ENCODE measurements at regions not wholly inside any gene's neighbourhood (a gene's known extent, or its start where the extent isn't known, plus 50 kb on each side); places are given as distances from the start of the nearest gene placed in this dataset.

- TF ChIP-seq HNF4G (IDR thresholded peaks at IDR 0.05): no peak
- no peak for TF ChIP-seq SP1 (IDR thresholded peaks at IDR 0.05)
- no peak for TF ChIP-seq RAD21 (IDR thresholded peaks at IDR 0.05)
- TF ChIP-seq HNF4A (conservative IDR thresholded peaks at IDR 0.05): no peak
- TF ChIP-seq, protein P1, sequence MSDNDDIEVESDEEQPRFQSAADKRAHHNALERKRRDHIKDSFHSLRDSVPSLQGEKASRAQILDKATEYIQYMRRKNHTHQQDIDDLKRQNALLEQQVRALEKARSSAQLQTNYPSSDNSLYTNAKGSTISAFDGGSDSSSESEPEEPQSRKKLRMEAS (IDR thresholded peaks at IDR 0.05): no peak
- TF ChIP-seq ATF3 (IDR thresholded peaks at IDR 0.05): no peak
- TF ChIP-seq JUND (IDR thresholded peaks at IDR 0.05): no peak
- no peak for TF ChIP-seq TAF1 (conservative IDR thresholded peaks at IDR 0.05)
- TF ChIP-seq, protein P2, sequence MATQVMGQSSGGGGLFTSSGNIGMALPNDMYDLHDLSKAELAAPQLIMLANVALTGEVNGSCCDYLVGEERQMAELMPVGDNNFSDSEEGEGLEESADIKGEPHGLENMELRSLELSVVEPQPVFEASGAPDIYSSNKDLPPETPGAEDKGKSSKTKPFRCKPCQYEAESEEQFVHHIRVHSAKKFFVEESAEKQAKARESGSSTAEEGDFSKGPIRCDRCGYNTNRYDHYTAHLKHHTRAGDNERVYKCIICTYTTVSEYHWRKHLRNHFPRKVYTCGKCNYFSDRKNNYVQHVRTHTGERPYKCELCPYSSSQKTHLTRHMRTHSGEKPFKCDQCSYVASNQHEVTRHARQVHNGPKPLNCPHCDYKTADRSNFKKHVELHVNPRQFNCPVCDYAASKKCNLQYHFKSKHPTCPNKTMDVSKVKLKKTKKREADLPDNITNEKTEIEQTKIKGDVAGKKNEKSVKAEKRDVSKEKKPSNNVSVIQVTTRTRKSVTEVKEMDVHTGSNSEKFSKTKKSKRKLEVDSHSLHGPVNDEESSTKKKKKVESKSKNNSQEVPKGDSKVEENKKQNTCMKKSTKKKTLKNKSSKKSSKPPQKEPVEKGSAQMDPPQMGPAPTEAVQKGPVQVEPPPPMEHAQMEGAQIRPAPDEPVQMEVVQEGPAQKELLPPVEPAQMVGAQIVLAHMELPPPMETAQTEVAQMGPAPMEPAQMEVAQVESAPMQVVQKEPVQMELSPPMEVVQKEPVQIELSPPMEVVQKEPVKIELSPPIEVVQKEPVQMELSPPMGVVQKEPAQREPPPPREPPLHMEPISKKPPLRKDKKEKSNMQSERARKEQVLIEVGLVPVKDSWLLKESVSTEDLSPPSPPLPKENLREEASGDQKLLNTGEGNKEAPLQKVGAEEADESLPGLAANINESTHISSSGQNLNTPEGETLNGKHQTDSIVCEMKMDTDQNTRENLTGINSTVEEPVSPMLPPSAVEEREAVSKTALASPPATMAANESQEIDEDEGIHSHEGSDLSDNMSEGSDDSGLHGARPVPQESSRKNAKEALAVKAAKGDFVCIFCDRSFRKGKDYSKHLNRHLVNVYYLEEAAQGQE (IDR thresholded peaks at IDR 0.05): no peak
- TF ChIP-seq CTCF (IDR thresholded peaks at IDR 0.05; ENCODE audit: low read depth, low read length, missing input control): no peak
- TF ChIP-seq ZBTB33 (IDR thresholded peaks at IDR 0.05): no peak
- no peak for TF ChIP-seq FOXA2 (IDR thresholded peaks at IDR 0.05)
- TF ChIP-seq FOXA1 (IDR thresholded peaks at IDR 0.05): no peak
- TF ChIP-seq EGR1 (IDR thresholded peaks at IDR 0.05; ENCODE audit: low read depth in 2 of 2): no peak
- 57% methylated on average over 2 of the region's 2 CpGs for WGBS
- H3K27ac ChIP-seq (ENCODE audit: low read depth in 1 of 2, low read length in 2 of 2): no peak overlapping the region
Measured at GRCh38 chr17:33438139-33438538, 145.0 kb upstream of the ASIC2 start.

GRCh38 chr17:33438578-33438977 is 145.5 kb upstream of the ASIC2 start:
- H3K9me3 ChIP-seq (ENCODE audit: control insufficient read depth in 4 of 4, low read length in 3 of 4): peaks cover 0 to 8% (median 2%) of the 10 kb centered on the region in 4 donors
- H3K4me1 ChIP-seq (ENCODE audit: control insufficient read depth in 4 of 4, insufficient read depth in 4 of 4, low read length in 3 of 4): no peaks in the 10 kb centered on the region
- no peak for TF ChIP-seq NR2F2 (IDR thresholded peaks at IDR 0.05)
- no peak for TF ChIP-seq RAD21 (IDR thresholded peaks at IDR 0.05)
- TF ChIP-seq HNF4A (conservative IDR thresholded peaks at IDR 0.05): no peak
- no peak for TF ChIP-seq RXRA (IDR thresholded peaks at IDR 0.05)
- TF ChIP-seq SP1 (IDR thresholded peaks at IDR 0.05): no peak
- no peak for TF ChIP-seq ATF3 (IDR thresholded peaks at IDR 0.05)
- TF ChIP-seq JUND (IDR thresholded peaks at IDR 0.05): no peak
- TF ChIP-seq YY1 (IDR thresholded peaks at IDR 0.05): no peak
- no peak for TF ChIP-seq TAF1 (conservative IDR thresholded peaks at IDR 0.05)
- TF ChIP-seq, protein P1 (IDR thresholded peaks at IDR 0.05): no peak
- no peak for TF ChIP-seq ZBTB33 (IDR thresholded peaks at IDR 0.05)
- no peaks in the 10 kb centered on the region for H3K36me3 ChIP-seq (ENCODE audit: control insufficient read depth in 4 of 4, insufficient read depth in 3 of 4, low read depth in 1 of 4, low read length in 3 of 4)
- WGBS: 69% methylated on average over 1 of the region's 1 CpG
- DNase-seq (ENCODE audit: low spot score): no peak
- no peak overlapping the region for H3K27ac ChIP-seq (ENCODE audit: low read depth in 1 of 2, low read length in 2 of 2)
- no peaks in the 10 kb centered on the region for H3K27me3 ChIP-seq (ENCODE audit: control insufficient read depth in 4 of 4, insufficient read depth in 4 of 4, low read length in 3 of 4)
- no peak overlapping the region for H3K9ac ChIP-seq (ENCODE audit: low read depth in 1 of 2, low read length in 2 of 2)
- H3K4me3 ChIP-seq (ENCODE audit: low read depth in 1 of 3, low read length in 3 of 3): no peak overlapping the region

More at GRCh38 chr17:33438139-33438538, 145.0 kb upstream of the ASIC2 start:
- H3K4me3 ChIP-seq (ENCODE audit: low read depth in 1 of 3, low read length in 3 of 3): no peak overlapping the region
- no peaks in the 10 kb centered on the region for H3K27me3 ChIP-seq (ENCODE audit: control insufficient read depth in 4 of 4, insufficient read depth in 4 of 4, low read length in 3 of 4)
- no peaks in the 10 kb centered on the region for H3K36me3 ChIP-seq (ENCODE audit: control insufficient read depth in 4 of 4, insufficient read depth in 3 of 4, low read depth in 1 of 4, low read length in 3 of 4)
- no peak for DNase-seq (ENCODE audit: low spot score)
- peaks cover 0 to 8% (median 2%) of the 10 kb centered on the region in 4 donors for H3K9me3 ChIP-seq (ENCODE audit: control insufficient read depth in 4 of 4, low read length in 3 of 4)
- H3K4me1 ChIP-seq (ENCODE audit: control insufficient read depth in 4 of 4, insufficient read depth in 4 of 4, low read length in 3 of 4): no peaks in the 10 kb centered on the region
- H3K9ac ChIP-seq (ENCODE audit: low read depth in 1 of 2, low read length in 2 of 2): no peak overlapping the region

Measured in liver (tissue), 8 donors.